CD4-positive, alpha-beta T cell treated with Interleukin-21 for 1 hour (primary cell): ENCODE measurements at regions not wholly inside any gene's neighbourhood (a gene's known extent, or its start where the extent isn't known, plus 50 kb on each side); places are given as distances from the start of the nearest gene placed in this dataset.

Source experiments
- DNase-seq: peaks from one replicate; pipeline ENCODE4 v3.0.0-alpha.2; 2020

- DNase-seq, result no peak
Measured at GRCh38 chr17:13403982-13404946, 197.5 kb downstream of the HS3ST3A1 start.

GRCh38 chr17:13400491-13400890 is 201.2 kb downstream of the HS3ST3A1 start:
- DNase-seq, result no peak

GRCh38 chr17:13398853-13399252 is 202.9 kb downstream of the HS3ST3A1 start:
- DNase-seq, result no peak

- DNase-seq, result no peak
Measured at GRCh38 chr17:13398091-13398490, 203.6 kb downstream of the HS3ST3A1 start.

GRCh38 chr17:13395862-13396261 is 205.9 kb downstream of the HS3ST3A1 start:
- DNase-seq, result no peak

- no peak for DNase-seq
Measured at GRCh38 chr17:13395346-13395745, 206.4 kb downstream of the HS3ST3A1 start.

- DNase-seq, result no peak
Measured at GRCh38 chr17:13393841-13394710, 207.7 kb downstream of the HS3ST3A1 start.

GRCh38 chr17:13387952-13388351 is 213.8 kb downstream of the HS3ST3A1 start:
- DNase-seq, result no peak

GRCh38 chr17:13387236-13387635 is 214.5 kb downstream of the HS3ST3A1 start:
- DNase-seq, result no peak

GRCh38 chr17:13385481-13385911 is 216.2 kb downstream of the HS3ST3A1 start:
- no peak for DNase-seq

GRCh38 chr17:13384626-13385025 is 217.1 kb downstream of the HS3ST3A1 start:
- DNase-seq, result no peak

GRCh38 chr17:13378361-13378760 is 223.4 kb downstream of the HS3ST3A1 start:
- DNase-seq, result no peak

- no peak for DNase-seq
Measured at GRCh38 chr17:13374203-13375143, 227.3 kb downstream of the HS3ST3A1 start.

GRCh38 chr17:13372432-13372831 is 229.3 kb downstream of the HS3ST3A1 start:
- DNase-seq, result no peak

- no peak for DNase-seq
Measured at GRCh38 chr17:13367154-13367553, 234.6 kb downstream of the HS3ST3A1 start.

GRCh38 chr17:13365331-13365730 is 236.4 kb downstream of the HS3ST3A1 start:
- DNase-seq, result no peak

- no peak for DNase-seq
Measured at GRCh38 chr17:13363771-13364170, 238.0 kb downstream of the HS3ST3A1 start.

- no peak for DNase-seq
Measured at GRCh38 chr17:13362341-13363122, 239.2 kb downstream of the HS3ST3A1 start.

GRCh38 chr17:13359774-13360173 is 242.0 kb downstream of the HS3ST3A1 start:
- no peak for DNase-seq

GRCh38 chr17:13355054-13355453 is 246.7 kb downstream of the HS3ST3A1 start:
- DNase-seq, result no peak

GRCh38 chr17:13353590-13353989 is 248.1 kb downstream of the HS3ST3A1 start:
- no peak for DNase-seq
